GM12865 (cell line): ENCODE measurements at regions not wholly inside any gene's neighbourhood (a gene's known extent, or its start where the extent isn't known, plus 50 kb on each side); places are given as distances from the start of the nearest gene placed in this dataset.

Experiments used
- DNase-seq: peaks from one replicate; pipeline ENCODE4 v3.0.0; 2010; ENCODE audit warnings: low read depth
- H3K4me3 ChIP-seq: 2 replicates; pipeline ENCODE4 v1.5.1; 2011; ENCODE audit warnings: mild to moderate bottlenecking, low read depth, low read length, control low read depth
- CTCF ChIP-seq: IDR thresholded peaks from 2 replicates; pipeline ENCODE4 v1.5.1; 2011; ENCODE audit warnings: low read length, control low read depth, low read depth, inconsistent platforms; ENCODE audit not compliant: insufficient read depth; ENCODE audit errors: missing control alignments

- no peak overlapping the region for H3K4me3 ChIP-seq
- DNase-seq: no peak
- TF ChIP-seq CTCF: no peak
Observed at GRCh38 chr2:8196316-8196715, 485.5 kb upstream of the ID2 start.

GRCh38 chr2:8197101-8197500 lies 484.8 kb upstream of the ID2 start:
- no peak for DNase-seq
- H3K4me3 ChIP-seq: no peak overlapping the region
- no peak for TF ChIP-seq CTCF

- no peak for DNase-seq
- H3K4me3 ChIP-seq: no peak overlapping the region
- no peak for TF ChIP-seq CTCF
Observed at GRCh38 chr2:8197825-8198224, 484.0 kb upstream of the ID2 start.

- TF ChIP-seq CTCF: no peak
- no peak for DNase-seq
- H3K4me3 ChIP-seq: no peak overlapping the region
Observed at GRCh38 chr2:8198766-8199382, 483.0 kb upstream of the ID2 start.

- DNase-seq: peak; percentile 76
- no peak overlapping the region for H3K4me3 ChIP-seq
- no peak for TF ChIP-seq CTCF
Observed at GRCh38 chr2:8202132-8202531, 479.7 kb upstream of the ID2 start.

GRCh38 chr2:8203364-8203763 lies 478.5 kb upstream of the ID2 start:
- TF ChIP-seq CTCF: no peak
- no peak for DNase-seq
- no peak overlapping the region for H3K4me3 ChIP-seq

- no peak for DNase-seq
- TF ChIP-seq CTCF: no peak
- H3K4me3 ChIP-seq: no peak overlapping the region
Observed at GRCh38 chr2:8204711-8205110, 477.1 kb upstream of the ID2 start.
